Stimulated activated naive CD4-positive, alpha-beta T cell treated with Interleukin-2 at 50 U/mL for 16 hours (primary cell): ENCODE measurements at regions not wholly inside any gene's neighbourhood (a gene's known extent, or its start where the extent isn't known, plus 50 kb on each side); places are given as distances from the start of the nearest gene placed in this dataset.
"Not testable (repeated sequence)": the region's sequence is repeated elsewhere in the genome, so short reads cannot be mapped to it uniquely, and the experiment has no call there.

Source experiments
- DNase-seq: peaks from one replicate; lab custom pipeline; 2025; lab: John Stamatoyannopoulos, UW

- DNase-seq, result no peak
Observed at GRCh38 chr18:78448591-78448990, 531.0 kb upstream of the SALL3 start.

- DNase-seq, result no peak
Observed at GRCh38 chr18:78454221-78454620, 525.4 kb upstream of the SALL3 start.

GRCh38 chr18:78455386-78455785 lies 524.2 kb upstream of the SALL3 start:
- no peak for DNase-seq

- DNase-seq, result no peak
Observed at GRCh38 chr18:78457011-78457410, 522.6 kb upstream of the SALL3 start.

GRCh38 chr18:78457731-78458130 lies 521.9 kb upstream of the SALL3 start:
- no peak for DNase-seq

GRCh38 chr18:78458356-78458755 lies 521.3 kb upstream of the SALL3 start:
- no peak for DNase-seq

GRCh38 chr18:78459668-78460067 lies 520.0 kb upstream of the SALL3 start:
- no peak for DNase-seq

GRCh38 chr18:78460558-78460957 lies 519.1 kb upstream of the SALL3 start:
- no peak for DNase-seq

- no peak for DNase-seq
Observed at GRCh38 chr18:78473563-78473962, 506.1 kb upstream of the SALL3 start.

- no peak for DNase-seq
Observed at GRCh38 chr18:78477840-78478239, 501.8 kb upstream of the SALL3 start.

GRCh38 chr18:78479443-78479842 lies 500.2 kb upstream of the SALL3 start:
- DNase-seq, result no peak

- no peak for DNase-seq
Observed at GRCh38 chr18:78480262-78481054, 499.2 kb upstream of the SALL3 start.

GRCh38 chr18:78482378-78482777 lies 497.2 kb upstream of the SALL3 start:
- no peak for DNase-seq

- no peak for DNase-seq
Observed at GRCh38 chr18:78487649-78488048, 492.0 kb upstream of the SALL3 start.

- DNase-seq, result no peak
Observed at GRCh38 chr18:78492064-78492812, 487.4 kb upstream of the SALL3 start.

- no peak for DNase-seq
Observed at GRCh38 chr18:78492813-78493371, 486.7 kb upstream of the SALL3 start.

- DNase-seq, result not testable (repeated sequence)
Observed at GRCh38 chr18:78493490-78493889, 486.1 kb upstream of the SALL3 start.

GRCh38 chr18:78494204-78495085 lies 485.2 kb upstream of the SALL3 start:
- no peak for DNase-seq

- no peak for DNase-seq
Observed at GRCh38 chr18:78495550-78495949, 484.1 kb upstream of the SALL3 start.

GRCh38 chr18:78496079-78496478 lies 483.5 kb upstream of the SALL3 start:
- no peak for DNase-seq

- DNase-seq, result no peak
Observed at GRCh38 chr18:78497641-78498040, 482.0 kb upstream of the SALL3 start.

GRCh38 chr18:78499586-78499985 lies 480.0 kb upstream of the SALL3 start:
- DNase-seq, result no peak
